ENCODE measurements at regions not wholly inside any gene's neighbourhood (a gene's known extent, or its start where the extent isn't known, plus 50 kb on each side); places are given as distances from the start of the nearest gene placed in this dataset.

DNA sequence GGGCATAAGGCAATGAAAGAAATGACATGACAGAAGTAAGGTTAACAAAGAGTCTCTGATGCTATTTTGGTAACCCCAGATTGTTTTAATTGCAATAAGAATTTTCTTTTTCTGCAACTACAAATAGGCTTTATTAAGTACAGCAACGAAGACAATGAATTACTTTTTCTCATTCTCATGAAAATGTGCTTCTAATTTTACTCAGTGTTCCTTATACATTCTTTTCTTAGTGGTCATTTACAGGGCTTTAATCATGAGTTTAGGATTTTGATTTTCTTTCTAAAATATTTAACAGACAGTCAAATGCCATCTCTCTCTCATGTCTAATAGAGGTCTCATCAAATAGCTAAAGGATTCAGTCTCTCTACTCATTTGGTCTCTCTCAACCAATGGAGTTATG lies 452.1 kb downstream of the RAP2B start:
- H3K27ac ChIP-seq (ENCODE audit: low read depth, low read length), result no peak overlapping the region
- H3K4me1 ChIP-seq (ENCODE audit: control insufficient read depth in 1 of 2, insufficient read depth in 2 of 2, low read length in 2 of 2), result no peaks in the 10 kb centered on the region
- no peaks in the 10 kb centered on the region for H3K27me3 ChIP-seq (ENCODE audit: control insufficient read depth in 1 of 2, insufficient read depth in 2 of 2, low read length in 2 of 2)
- no peak overlapping the region for H3K4me3 ChIP-seq (ENCODE audit: low read depth in 1 of 2, low read length in 2 of 2)
- H3K36me3 ChIP-seq (ENCODE audit: control insufficient read depth in 1 of 2, insufficient read depth in 2 of 2, low read length in 2 of 2), result no peaks in the 10 kb centered on the region
- H3K9ac ChIP-seq (ENCODE audit: low read depth in 1 of 2, low read length in 2 of 2), result no peak overlapping the region
- no peaks in the 10 kb centered on the region for H3K9me3 ChIP-seq (ENCODE audit: control insufficient read depth in 1 of 2, low read length in 2 of 2)

DNA sequence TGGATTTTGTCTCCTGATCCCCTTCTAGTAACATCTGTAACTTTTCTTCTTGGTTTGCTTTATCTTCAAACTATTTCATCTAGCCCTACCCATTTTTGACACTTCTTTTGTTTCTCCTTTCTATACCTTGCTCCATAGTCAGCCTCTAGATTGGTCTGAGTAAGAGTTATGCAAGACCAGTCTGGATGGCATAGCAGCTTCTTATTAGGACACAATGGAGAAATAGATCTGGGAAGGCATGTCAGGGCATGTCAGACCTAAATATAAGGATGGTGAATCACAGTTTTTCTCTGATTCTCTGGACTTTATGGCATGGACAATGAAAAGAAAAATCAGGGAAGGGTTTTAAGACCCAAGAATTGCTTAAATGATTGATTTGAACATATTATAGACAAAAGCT lies 452.5 kb downstream of the RAP2B start:
- Histone ChIP-seq H3K4me3 (ENCODE audit: low read depth in 1 of 2, low read length in 2 of 2) (no peak overlapping the region), H3K36me3 (ENCODE audit: control insufficient read depth in 1 of 2, insufficient read depth in 2 of 2, low read length in 2 of 2) (no peaks in the 10 kb centered on the region), H3K9ac (ENCODE audit: low read depth in 1 of 2, low read length in 2 of 2) (no peak overlapping the region), H3K27ac (ENCODE audit: low read depth, low read length) (no peak overlapping the region), H3K27me3 (ENCODE audit: control insufficient read depth in 1 of 2, insufficient read depth in 2 of 2, low read length in 2 of 2) (no peaks in the 10 kb centered on the region), H3K4me1 (ENCODE audit: control insufficient read depth in 1 of 2, insufficient read depth in 2 of 2, low read length in 2 of 2) (no peaks in the 10 kb centered on the region), H3K9me3 (ENCODE audit: control insufficient read depth in 1 of 2, low read length in 2 of 2) (no peaks in the 10 kb centered on the region)

DNA sequence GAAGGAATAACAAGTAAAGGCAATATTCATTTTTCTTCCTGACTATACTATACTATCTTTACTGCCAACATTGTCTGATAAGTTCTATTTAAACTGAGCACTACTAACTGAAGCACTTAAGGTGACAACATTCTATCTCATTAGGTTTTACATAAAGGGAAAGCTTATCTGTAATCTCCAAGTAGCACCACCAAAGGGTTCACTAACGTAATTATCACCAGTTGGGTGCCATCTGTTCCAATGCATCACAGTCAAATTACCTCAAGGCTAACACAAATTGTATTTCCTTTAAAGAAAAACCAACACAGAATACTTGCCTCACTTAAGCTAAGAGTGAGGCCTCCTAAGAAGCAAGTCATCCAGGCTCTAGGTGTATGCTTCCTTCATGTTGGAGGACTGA lies 453.8 kb downstream of the RAP2B start:
- H3K36me3 ChIP-seq (ENCODE audit: control insufficient read depth in 1 of 2, insufficient read depth in 2 of 2, low read length in 2 of 2), result no peaks in the 10 kb centered on the region
- H3K9ac ChIP-seq (ENCODE audit: low read depth in 1 of 2, low read length in 2 of 2), result no peak overlapping the region
- no peaks in the 10 kb centered on the region for H3K9me3 ChIP-seq (ENCODE audit: control insufficient read depth in 1 of 2, low read length in 2 of 2)
- H3K27me3 ChIP-seq (ENCODE audit: control insufficient read depth in 1 of 2, insufficient read depth in 2 of 2, low read length in 2 of 2), result no peaks in the 10 kb centered on the region
- H3K4me1 ChIP-seq (ENCODE audit: control insufficient read depth in 1 of 2, insufficient read depth in 2 of 2, low read length in 2 of 2), result no peaks in the 10 kb centered on the region
- no peak overlapping the region for H3K27ac ChIP-seq (ENCODE audit: low read depth, low read length)
- no peak overlapping the region for H3K4me3 ChIP-seq (ENCODE audit: low read depth in 1 of 2, low read length in 2 of 2)

DNA sequence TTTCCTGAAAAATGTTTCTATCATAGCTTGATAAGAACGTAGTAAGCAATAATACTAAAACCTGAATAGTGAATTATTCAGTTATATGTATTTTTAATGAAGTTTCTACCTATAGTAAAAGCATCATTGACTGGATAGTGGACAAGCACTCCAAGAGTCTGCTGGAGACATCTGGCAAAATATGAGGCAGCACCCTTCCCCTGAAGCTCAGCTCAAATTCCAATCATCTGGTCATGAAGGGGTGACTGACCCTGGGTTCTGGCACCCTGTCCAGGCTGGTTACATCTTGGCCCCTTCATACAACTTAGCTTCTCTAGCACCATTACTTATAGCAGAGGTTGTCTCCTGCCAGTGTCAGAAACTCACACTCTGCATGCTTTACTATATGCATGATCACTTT lies 455.4 kb downstream of the RAP2B start:
- Histone ChIP-seq H3K27me3 (ENCODE audit: control insufficient read depth in 1 of 2, insufficient read depth in 2 of 2, low read length in 2 of 2) (no peaks in the 10 kb centered on the region), H3K4me3 (ENCODE audit: low read depth in 1 of 2, low read length in 2 of 2) (no peak overlapping the region)

DNA sequence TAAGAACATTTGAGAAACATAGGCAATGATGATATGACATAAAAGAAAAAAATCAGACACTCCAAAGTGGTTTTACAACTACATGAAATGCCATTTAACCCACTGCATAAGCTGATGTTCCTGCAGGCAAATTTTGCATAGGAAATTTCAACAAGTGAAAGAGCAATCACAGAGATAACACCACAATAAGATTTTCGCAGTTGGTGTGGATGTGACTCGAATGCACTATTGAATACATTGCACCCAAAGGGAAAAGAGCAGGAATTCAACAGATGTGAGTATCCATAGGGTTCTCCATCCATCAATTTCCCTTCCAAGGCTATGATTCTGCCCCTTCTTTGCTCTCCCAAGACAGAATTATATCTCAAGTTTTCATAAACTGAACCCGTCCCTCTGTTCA lies 456.1 kb downstream of the RAP2B start:
- H3K4me1 ChIP-seq (ENCODE audit: control insufficient read depth in 1 of 2, insufficient read depth in 2 of 2, low read length in 2 of 2), result no peaks in the 10 kb centered on the region
- H3K9ac ChIP-seq (ENCODE audit: low read depth in 1 of 2, low read length in 2 of 2), result no peak overlapping the region
- no peak overlapping the region for H3K27ac ChIP-seq (ENCODE audit: low read depth, low read length)
- no peaks in the 10 kb centered on the region for H3K27me3 ChIP-seq (ENCODE audit: control insufficient read depth in 1 of 2, insufficient read depth in 2 of 2, low read length in 2 of 2)
- no peaks in the 10 kb centered on the region for H3K36me3 ChIP-seq (ENCODE audit: control insufficient read depth in 1 of 2, insufficient read depth in 2 of 2, low read length in 2 of 2)
- H3K4me3 ChIP-seq (ENCODE audit: low read depth in 1 of 2, low read length in 2 of 2), result no peak overlapping the region
- H3K9me3 ChIP-seq (ENCODE audit: control insufficient read depth in 1 of 2, low read length in 2 of 2), result no peaks in the 10 kb centered on the region

More for the DNA sequence above, 455.4 kb downstream of the RAP2B start:
- no peaks in the 10 kb centered on the region for H3K4me1 ChIP-seq (ENCODE audit: control insufficient read depth in 1 of 2, insufficient read depth in 2 of 2, low read length in 2 of 2)
- H3K9me3 ChIP-seq (ENCODE audit: control insufficient read depth in 1 of 2, low read length in 2 of 2), result no peaks in the 10 kb centered on the region
- H3K9ac ChIP-seq (ENCODE audit: low read depth in 1 of 2, low read length in 2 of 2), result no peak overlapping the region
- H3K27ac ChIP-seq (ENCODE audit: low read depth, low read length), result no peak overlapping the region
- H3K36me3 ChIP-seq (ENCODE audit: control insufficient read depth in 1 of 2, insufficient read depth in 2 of 2, low read length in 2 of 2), result no peaks in the 10 kb centered on the region

DNA sequence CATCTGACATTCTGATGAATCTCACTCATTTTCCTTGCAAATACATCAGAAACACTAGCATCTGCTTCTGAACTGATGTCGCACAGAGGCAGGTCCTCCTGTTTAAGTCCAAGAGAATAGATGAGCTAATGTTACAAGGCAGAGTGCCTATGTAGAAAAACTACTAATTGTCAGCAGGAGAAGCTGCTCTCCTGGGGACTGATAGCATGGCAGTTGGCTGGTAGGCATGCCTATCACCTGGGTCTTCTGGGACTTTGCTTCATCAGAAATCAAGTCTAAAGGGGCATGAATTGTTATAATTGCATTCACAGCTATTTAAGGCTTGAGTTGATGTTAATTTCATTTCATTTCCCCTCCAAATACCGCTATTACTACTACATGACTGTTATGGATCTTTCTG lies 457.2 kb downstream of the RAP2B start:
- Histone ChIP-seq H3K27me3 (ENCODE audit: control insufficient read depth in 1 of 2, insufficient read depth in 2 of 2, low read length in 2 of 2) (no peaks in the 10 kb centered on the region), H3K27ac (ENCODE audit: low read depth, low read length) (no peak overlapping the region), H3K9me3 (ENCODE audit: control insufficient read depth in 1 of 2, low read length in 2 of 2) (no peaks in the 10 kb centered on the region), H3K9ac (ENCODE audit: low read depth in 1 of 2, low read length in 2 of 2) (no peak overlapping the region), H3K4me3 (ENCODE audit: low read depth in 1 of 2, low read length in 2 of 2) (no peak overlapping the region), H3K36me3 (ENCODE audit: control insufficient read depth in 1 of 2, insufficient read depth in 2 of 2, low read length in 2 of 2) (no peaks in the 10 kb centered on the region), H3K4me1 (ENCODE audit: control insufficient read depth in 1 of 2, insufficient read depth in 2 of 2, low read length in 2 of 2) (no peaks in the 10 kb centered on the region)

DNA sequence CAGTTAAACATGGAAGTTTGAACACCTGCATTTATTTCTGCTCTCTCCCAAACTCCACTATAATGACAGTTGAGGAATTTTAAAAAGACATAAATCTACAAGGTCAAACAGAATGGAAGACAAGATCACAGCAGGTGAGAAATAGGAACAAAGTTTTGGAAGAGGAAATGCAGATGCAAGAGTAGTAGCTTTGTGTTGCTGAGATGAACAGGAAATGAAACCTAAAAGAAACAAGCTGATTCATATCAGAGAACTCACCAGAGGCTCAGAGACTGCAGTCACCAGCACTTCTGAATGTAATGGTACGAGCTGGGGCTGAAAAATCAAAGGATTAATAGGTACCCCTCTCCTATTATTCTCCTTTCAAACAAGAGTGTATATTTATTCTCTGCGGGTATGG lies 459.9 kb downstream of the RAP2B start:
- Histone ChIP-seq H3K9me3 (ENCODE audit: control insufficient read depth in 1 of 2, low read length in 2 of 2) (no peaks in the 10 kb centered on the region), H3K9ac (ENCODE audit: low read depth in 1 of 2, low read length in 2 of 2) (no peak overlapping the region), H3K4me1 (ENCODE audit: control insufficient read depth in 1 of 2, insufficient read depth in 2 of 2, low read length in 2 of 2) (no peaks in the 10 kb centered on the region), H3K36me3 (ENCODE audit: control insufficient read depth in 1 of 2, insufficient read depth in 2 of 2, low read length in 2 of 2) (no peaks in the 10 kb centered on the region), H3K27me3 (ENCODE audit: control insufficient read depth in 1 of 2, insufficient read depth in 2 of 2, low read length in 2 of 2) (no peaks in the 10 kb centered on the region), H3K27ac (ENCODE audit: low read depth, low read length) (no peak overlapping the region), H3K4me3 (ENCODE audit: low read depth in 1 of 2, low read length in 2 of 2) (no peak overlapping the region)

DNA sequence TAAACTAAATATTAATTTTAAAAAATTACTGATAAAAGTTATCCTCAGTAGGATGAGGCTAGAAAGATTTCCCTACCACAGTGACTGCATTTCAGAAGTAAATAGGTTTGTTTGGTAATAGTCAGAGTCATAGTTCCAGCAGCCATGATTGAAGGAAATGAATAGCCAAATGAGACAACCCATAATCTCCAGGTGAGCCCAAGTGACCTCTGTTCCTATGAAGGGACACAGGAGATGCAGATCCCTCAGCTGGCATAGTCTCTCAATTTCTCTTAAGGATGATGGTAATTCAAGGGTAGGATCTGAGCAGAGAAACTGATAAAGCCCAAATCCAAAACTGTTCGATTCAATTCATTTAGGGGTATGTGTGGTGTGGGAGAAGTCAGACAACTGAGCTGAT lies 461.8 kb downstream of the RAP2B start:
- no peak overlapping the region for H3K4me3 ChIP-seq (ENCODE audit: low read depth in 1 of 2, low read length in 2 of 2)
- no peak overlapping the region for H3K27ac ChIP-seq (ENCODE audit: low read depth, low read length)
- H3K9ac ChIP-seq (ENCODE audit: low read depth in 1 of 2, low read length in 2 of 2), result no peak overlapping the region
- no peaks in the 10 kb centered on the region for H3K4me1 ChIP-seq (ENCODE audit: control insufficient read depth in 1 of 2, insufficient read depth in 2 of 2, low read length in 2 of 2)
- H3K36me3 ChIP-seq (ENCODE audit: control insufficient read depth in 1 of 2, insufficient read depth in 2 of 2, low read length in 2 of 2), result no peaks in the 10 kb centered on the region
- no peaks in the 10 kb centered on the region for H3K9me3 ChIP-seq (ENCODE audit: control insufficient read depth in 1 of 2, low read length in 2 of 2)
- no peaks in the 10 kb centered on the region for H3K27me3 ChIP-seq (ENCODE audit: control insufficient read depth in 1 of 2, insufficient read depth in 2 of 2, low read length in 2 of 2)

DNA sequence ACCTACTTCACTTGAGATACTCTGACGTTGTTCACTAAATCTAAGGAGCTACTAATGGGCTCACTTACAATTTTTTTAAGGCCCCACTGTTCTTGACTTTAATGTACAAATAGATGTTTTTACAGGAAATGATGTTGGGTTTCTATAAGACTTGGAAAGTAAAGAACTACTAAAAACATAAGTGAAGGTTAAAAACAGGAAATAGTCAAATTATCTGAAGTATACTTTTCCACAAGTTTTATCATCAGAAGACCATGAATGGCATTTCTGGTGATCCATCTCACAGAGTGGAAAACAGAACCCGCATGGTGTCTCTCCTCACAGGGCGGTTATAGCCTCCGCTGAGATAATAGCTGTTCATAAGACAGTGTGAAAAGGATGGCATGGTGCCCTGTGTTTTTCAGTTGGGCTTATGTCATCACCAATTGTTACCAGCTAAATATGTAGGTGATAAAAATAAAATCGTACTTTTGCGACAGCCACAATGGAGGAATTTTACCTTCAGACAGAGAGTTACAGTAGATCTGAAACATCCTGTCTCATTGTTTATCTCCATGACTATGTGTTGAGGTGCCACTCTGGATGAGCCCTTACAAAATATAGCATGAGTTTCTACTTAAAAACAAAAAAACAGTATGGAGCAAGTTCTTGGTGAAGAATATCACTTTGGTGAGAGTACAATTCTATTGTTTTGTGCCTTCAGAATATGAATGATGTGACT lies 462.4 kb downstream of the RAP2B start:
- H3K4me3 ChIP-seq (ENCODE audit: low read depth in 1 of 2, low read length in 2 of 2), result no peak overlapping the region
- no peaks in the 10 kb centered on the region for H3K27me3 ChIP-seq (ENCODE audit: control insufficient read depth in 1 of 2, insufficient read depth in 2 of 2, low read length in 2 of 2)
- no peaks in the 10 kb centered on the region for H3K4me1 ChIP-seq (ENCODE audit: control insufficient read depth in 1 of 2, insufficient read depth in 2 of 2, low read length in 2 of 2)
- no peaks in the 10 kb centered on the region for H3K9me3 ChIP-seq (ENCODE audit: control insufficient read depth in 1 of 2, low read length in 2 of 2)
- no peak overlapping the region for H3K27ac ChIP-seq (ENCODE audit: low read depth, low read length)
- no peaks in the 10 kb centered on the region for H3K36me3 ChIP-seq (ENCODE audit: control insufficient read depth in 1 of 2, insufficient read depth in 2 of 2, low read length in 2 of 2)
- no peak overlapping the region for H3K9ac ChIP-seq (ENCODE audit: low read depth in 1 of 2, low read length in 2 of 2)

DNA sequence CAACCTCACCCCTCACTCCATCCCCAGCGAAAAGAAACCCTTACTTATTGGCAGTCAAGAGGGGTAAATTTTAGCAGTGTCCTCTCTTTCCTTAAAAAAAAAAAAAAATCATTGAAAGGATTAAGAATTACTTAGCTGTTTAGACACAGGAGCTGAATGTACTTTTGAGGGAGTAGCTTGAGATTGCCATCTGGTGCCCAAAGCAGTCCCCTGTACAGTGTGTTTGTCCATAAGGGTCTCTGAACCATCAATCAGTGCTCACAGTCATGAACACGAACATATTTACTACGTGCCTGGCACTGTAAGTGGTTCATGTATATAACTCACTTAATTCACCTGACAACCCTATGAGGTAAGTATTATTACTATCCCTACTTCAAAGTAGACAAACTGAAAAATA lies 463.5 kb downstream of the RAP2B start:
- H3K27ac ChIP-seq (ENCODE audit: low read depth, low read length), result no peak overlapping the region
- no peaks in the 10 kb centered on the region for H3K4me1 ChIP-seq (ENCODE audit: control insufficient read depth in 1 of 2, insufficient read depth in 2 of 2, low read length in 2 of 2)
- no peaks in the 10 kb centered on the region for H3K36me3 ChIP-seq (ENCODE audit: control insufficient read depth in 1 of 2, insufficient read depth in 2 of 2, low read length in 2 of 2)
- H3K9ac ChIP-seq (ENCODE audit: low read depth in 1 of 2, low read length in 2 of 2), result no peak overlapping the region
- H3K4me3 ChIP-seq (ENCODE audit: low read depth in 1 of 2, low read length in 2 of 2), result no peak overlapping the region
- H3K27me3 ChIP-seq (ENCODE audit: control insufficient read depth in 1 of 2, insufficient read depth in 2 of 2, low read length in 2 of 2), result no peaks in the 10 kb centered on the region
- H3K9me3 ChIP-seq (ENCODE audit: control insufficient read depth in 1 of 2, low read length in 2 of 2), result no peaks in the 10 kb centered on the region

DNA sequence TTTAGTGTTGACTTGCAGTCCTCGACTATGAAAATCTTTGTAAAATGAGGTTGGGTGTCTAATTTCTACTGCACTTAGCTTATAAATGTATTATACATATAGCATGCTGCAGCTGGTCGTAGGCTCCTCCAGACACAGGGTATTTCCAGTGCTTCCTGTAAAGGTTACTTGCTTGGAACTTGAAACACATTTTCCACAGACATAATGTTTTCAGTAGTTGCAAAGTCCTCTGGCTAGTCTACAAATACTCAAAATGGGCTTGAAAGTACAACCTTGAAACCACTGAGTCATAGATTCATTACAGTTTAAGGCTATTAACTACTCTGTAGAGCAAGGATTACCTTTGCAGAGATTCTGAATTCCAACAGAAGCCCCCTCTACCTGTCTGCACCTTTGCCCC lies 464.1 kb downstream of the RAP2B start:
- Histone ChIP-seq H3K9ac (ENCODE audit: low read depth in 1 of 2, low read length in 2 of 2) (no peak overlapping the region), H3K27me3 (ENCODE audit: control insufficient read depth in 1 of 2, insufficient read depth in 2 of 2, low read length in 2 of 2) (no peaks in the 10 kb centered on the region), H3K36me3 (ENCODE audit: control insufficient read depth in 1 of 2, insufficient read depth in 2 of 2, low read length in 2 of 2) (no peaks in the 10 kb centered on the region), H3K4me3 (ENCODE audit: low read depth in 1 of 2, low read length in 2 of 2) (no peak overlapping the region), H3K4me1 (ENCODE audit: control insufficient read depth in 1 of 2, insufficient read depth in 2 of 2, low read length in 2 of 2) (no peaks in the 10 kb centered on the region), H3K27ac (ENCODE audit: low read depth, low read length) (no peak overlapping the region), H3K9me3 (ENCODE audit: control insufficient read depth in 1 of 2, low read length in 2 of 2) (no peaks in the 10 kb centered on the region)
